HL-60/S4 treated with retinoic acid at 250 ng/mL for 4 days and 3 days (cell line): ENCODE measurements at regions not wholly inside any gene's neighbourhood (a gene's known extent, or its start where the extent isn't known, plus 50 kb on each side); places are given as distances from the start of the nearest gene placed in this dataset.

Experiments
- in situ Hi-C: fragments of 300-500 bp; cut with MboI; formaldehyde crosslinking; loops from 2 replicates; pipeline ENCODE4 v1.7.0; 2022; ENCODE audit warnings: low sequenced_read_pairs

GRCh38 chr6:165090242-165090641 is 219.2 kb downstream of the C6orf118 start:
- in situ Hi-C loops: no loop called here

- in situ Hi-C loops: no loop called here
Measured at GRCh38 chr6:165086814-165087213, 222.6 kb downstream of the C6orf118 start.

- in situ Hi-C loops: no loop called here
Measured at GRCh38 chr6:165082636-165083035, 226.8 kb downstream of the C6orf118 start.

GRCh38 chr6:165081944-165082532 is 227.4 kb downstream of the C6orf118 start:
- in situ Hi-C loops: no loop called here

GRCh38 chr6:165077876-165078275 is 231.5 kb downstream of the C6orf118 start:
- in situ Hi-C loops: no loop called here

- in situ Hi-C loops: no loop called here
Measured at GRCh38 chr6:165071906-165072305, 237.5 kb downstream of the C6orf118 start.

GRCh38 chr6:165060720-165061119 is 248.7 kb downstream of the C6orf118 start:
- in situ Hi-C loops: no loop called here

- in situ Hi-C loops: no loop called here
Measured at GRCh38 chr6:165059032-165059431, 250.4 kb downstream of the C6orf118 start.

GRCh38 chr6:165056292-165056691 is 253.1 kb downstream of the C6orf118 start:
- in situ Hi-C loops: no loop called here

GRCh38 chr6:165055231-165055630 is 254.2 kb downstream of the C6orf118 start:
- in situ Hi-C loops: no loop called here

GRCh38 chr6:165052561-165053480 is 256.6 kb downstream of the C6orf118 start:
- in situ Hi-C loops: no loop called here

GRCh38 chr6:165049362-165049761 is 260.0 kb downstream of the C6orf118 start:
- in situ Hi-C loops: no loop called here

- in situ Hi-C loops: no loop called here
Measured at GRCh38 chr6:165047952-165048351, 261.5 kb downstream of the C6orf118 start.

GRCh38 chr6:165045631-165046030 is 263.8 kb downstream of the C6orf118 start:
- in situ Hi-C loops: no loop called here

GRCh38 chr6:165042912-165043311 is 266.5 kb downstream of the C6orf118 start:
- in situ Hi-C loops: no loop called here

- in situ Hi-C loops: no loop called here
Measured at GRCh38 chr6:165040440-165040839, 269.0 kb downstream of the C6orf118 start.

- in situ Hi-C loops: no loop called here
Measured at GRCh38 chr6:165034271-165034741, 275.1 kb downstream of the C6orf118 start.

- in situ Hi-C loops: no loop called here
Measured at GRCh38 chr6:165031502-165031901, 277.9 kb downstream of the C6orf118 start.

GRCh38 chr6:165025040-165025439 is 284.4 kb downstream of the C6orf118 start:
- in situ Hi-C loops: no loop called here

- in situ Hi-C loops: no loop called here
Measured at GRCh38 chr6:165019681-165020080, 289.7 kb downstream of the C6orf118 start.

- in situ Hi-C loops: no loop called here
Measured at GRCh38 chr6:165015676-165016075, 293.7 kb downstream of the C6orf118 start.

GRCh38 chr6:165013701-165014100 is 295.7 kb downstream of the C6orf118 start:
- in situ Hi-C loops: no loop called here
